ENCODE measurements at regions not wholly inside any gene's neighbourhood (a gene's known extent, or its start where the extent isn't known, plus 50 kb on each side); places are given as distances from the start of the nearest gene placed in this dataset.

DNA sequence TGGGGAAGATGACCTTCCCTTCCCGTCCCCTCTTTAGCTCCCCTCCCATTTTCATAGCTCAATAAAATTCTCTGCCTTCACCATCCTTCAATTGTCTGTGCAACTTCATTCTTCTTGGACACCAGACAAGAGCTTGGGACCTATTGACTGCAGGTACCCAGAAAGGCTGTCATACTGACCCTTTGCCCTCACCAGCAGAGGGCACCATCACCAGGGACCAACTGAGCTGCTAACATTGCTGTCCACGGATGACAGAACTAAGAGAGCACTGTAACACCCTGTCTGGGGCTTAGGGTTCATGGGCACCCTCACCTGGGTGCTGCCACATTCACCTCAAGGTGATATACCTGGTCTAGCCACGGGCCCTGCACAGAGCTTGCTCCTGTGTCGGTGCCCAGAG, 141.3 kb upstream of the VCX3B start:
- Histone ChIP-seq H3K79me1 (ENCODE audit: low read length) (no peaks in the 10 kb centered on the region), H3K4ac (ENCODE audit: low read depth, low read length) (no peak overlapping the region), H4K91ac (ENCODE audit: low read depth, low read length) (no peak overlapping the region), H2AFZ (ENCODE audit: insufficient read depth, low read length, poor library complexity) (no peak overlapping the region), H3K14ac (ENCODE audit: low read length) (no peak overlapping the region), H3K4me1 (ENCODE audit: control insufficient read depth in 1 of 2, insufficient read depth in 2 of 2, low read length in 2 of 2) (no peaks in the 10 kb centered on the region), H3K23ac (ENCODE audit: low read length) (no peak overlapping the region), H3K4me2 (ENCODE audit: low read length) (no peak overlapping the region), H3K27ac (ENCODE audit: low read depth, low read length) (no peak overlapping the region), H3K18ac (ENCODE audit: low read length) (no peak overlapping the region), H3K9me3 (ENCODE audit: insufficient read depth, low read depth, low read length) (no peaks in the 10 kb centered on the region), H2BK5ac (ENCODE audit: low read depth, low read length, poor library complexity) (no peak overlapping the region), H2BK12ac (ENCODE audit: low read length) (no peak overlapping the region), H3K27me3 (ENCODE audit: insufficient read depth, low read length) (no peaks in the 10 kb centered on the region), H3K4me3 (ENCODE audit: low read depth, low read length) (no peak overlapping the region), H2AK5ac (ENCODE audit: low read length) (no peak overlapping the region), H3K9ac (ENCODE audit: low read length) (no peak overlapping the region), H3K36me3 (ENCODE audit: control insufficient read depth in 1 of 2, insufficient read depth in 2 of 2, low read length in 2 of 2) (no peaks in the 10 kb centered on the region), H3K79me2 (ENCODE audit: control insufficient read depth, insufficient read depth, low read length, poor library complexity) (no peaks in the 10 kb centered on the region), H4K12ac (ENCODE audit: low read depth, low read length) (no peak overlapping the region), H2BK120ac (ENCODE audit: insufficient read depth, low read length, poor library complexity) (no peak overlapping the region), H4K8ac (ENCODE audit: low read depth, low read length) (no peak overlapping the region)
- no peak for DNase-seq
- no CpG with 5 or more reads among the region's 4 CpGs for WGBS (ENCODE audit: extremely low coverage, insufficient coverage, insufficient read length)

- Histone ChIP-seq H2AFZ (ENCODE audit: insufficient read depth, low read length, poor library complexity) (no peak overlapping the region), H4K12ac (ENCODE audit: low read depth, low read length) (no peak overlapping the region)
Measured at GRCh38 chrX:8341814-8342590, 122.6 kb upstream of the VCX3B start.

GRCh38 chrX:8345473-8345872, 119.2 kb upstream of the VCX3B start:
- peak; percentile 10 to 22 for DNase-seq
- Histone ChIP-seq H2AK5ac (ENCODE audit: low read length) (no peak overlapping the region), H3K27ac (ENCODE audit: low read depth, low read length) (no peak overlapping the region), H2BK120ac (ENCODE audit: insufficient read depth, low read length, poor library complexity) (no peak overlapping the region), H3K14ac (ENCODE audit: low read length) (no peak overlapping the region), H3K4me3 (ENCODE audit: low read depth, low read length) (no peak overlapping the region), H3K27me3 (ENCODE audit: insufficient read depth, low read length) (no peaks in the 10 kb centered on the region), H3K4ac (ENCODE audit: low read depth, low read length) (no peak overlapping the region), H3K4me1 (ENCODE audit: control insufficient read depth in 1 of 2, insufficient read depth in 2 of 2, low read length in 2 of 2) (no peaks in the 10 kb centered on the region), H2BK12ac (ENCODE audit: low read length) (no peak overlapping the region), H3K4me2 (ENCODE audit: low read length) (no peak overlapping the region), H3K18ac (ENCODE audit: low read length) (no peak overlapping the region), H3K9me3 (ENCODE audit: insufficient read depth, low read depth, low read length) (no peaks in the 10 kb centered on the region), H2BK5ac (ENCODE audit: low read depth, low read length, poor library complexity) (no peak overlapping the region), H3K79me2 (ENCODE audit: control insufficient read depth, insufficient read depth, low read length, poor library complexity) (no peaks in the 10 kb centered on the region), H2AFZ (ENCODE audit: insufficient read depth, low read length, poor library complexity) (no peak overlapping the region), H3K9ac (ENCODE audit: low read length) (no peak overlapping the region), H3K79me1 (ENCODE audit: low read length) (no peaks in the 10 kb centered on the region), H3K23ac (ENCODE audit: low read length) (no peak overlapping the region), H3K36me3 (ENCODE audit: control insufficient read depth in 1 of 2, insufficient read depth in 2 of 2, low read length in 2 of 2) (no peaks in the 10 kb centered on the region), H4K91ac (ENCODE audit: low read depth, low read length) (no peak overlapping the region), H4K8ac (ENCODE audit: low read depth, low read length) (no peak overlapping the region), H4K12ac (ENCODE audit: low read depth, low read length) (no peak overlapping the region)
- no CpG with 5 or more reads among the region's 4 CpGs for WGBS (ENCODE audit: extremely low coverage, insufficient coverage, insufficient read length)

More at GRCh38 chrX:8341814-8342590, 122.6 kb upstream of the VCX3B start:
- Histone ChIP-seq H3K9me3 (ENCODE audit: insufficient read depth, low read depth, low read length) (no peaks in the 10 kb centered on the region), H2AK5ac (ENCODE audit: low read length) (no peak overlapping the region), H2BK5ac (ENCODE audit: low read depth, low read length, poor library complexity) (no peak overlapping the region), H3K14ac (ENCODE audit: low read length) (no peak overlapping the region), H3K79me1 (ENCODE audit: low read length) (no peaks in the 10 kb centered on the region), H3K27me3 (ENCODE audit: insufficient read depth, low read length) (no peaks in the 10 kb centered on the region), H3K79me2 (ENCODE audit: control insufficient read depth, insufficient read depth, low read length, poor library complexity) (no peaks in the 10 kb centered on the region), H2BK120ac (ENCODE audit: insufficient read depth, low read length, poor library complexity) (no peak overlapping the region), H3K4me1 (ENCODE audit: control insufficient read depth in 1 of 2, insufficient read depth in 2 of 2, low read length in 2 of 2) (no peaks in the 10 kb centered on the region), H3K36me3 (ENCODE audit: control insufficient read depth in 1 of 2, insufficient read depth in 2 of 2, low read length in 2 of 2) (no peaks in the 10 kb centered on the region), H3K9ac (ENCODE audit: low read length) (no peak overlapping the region), H2BK12ac (ENCODE audit: low read length) (no peak overlapping the region), H4K91ac (ENCODE audit: low read depth, low read length) (no peak overlapping the region), H4K8ac (ENCODE audit: low read depth, low read length) (no peak overlapping the region), H3K4me3 (ENCODE audit: low read depth, low read length) (no peak overlapping the region), H3K27ac (ENCODE audit: low read depth, low read length) (no peak overlapping the region), H3K4me2 (ENCODE audit: low read length) (no peak overlapping the region), H3K23ac (ENCODE audit: low read length) (no peak overlapping the region), H3K18ac (ENCODE audit: low read length) (no peak overlapping the region), H3K4ac (ENCODE audit: low read depth, low read length) (no peak overlapping the region)
- WGBS (ENCODE audit: extremely low coverage, insufficient coverage, insufficient read length): no CpG with 5 or more reads among the region's 7 CpGs
- DNase-seq: no peak

- Histone ChIP-seq H3K4me2 (ENCODE audit: low read length) (no peak overlapping the region), H3K18ac (ENCODE audit: low read length) (no peak overlapping the region), H3K79me2 (ENCODE audit: control insufficient read depth, insufficient read depth, low read length, poor library complexity) (no peaks in the 10 kb centered on the region), H3K4ac (ENCODE audit: low read depth, low read length) (no peak overlapping the region), H4K12ac (ENCODE audit: low read depth, low read length) (no peak overlapping the region), H4K91ac (ENCODE audit: low read depth, low read length) (no peak overlapping the region), H3K27me3 (ENCODE audit: insufficient read depth, low read length) (no peaks in the 10 kb centered on the region), H2BK5ac (ENCODE audit: low read depth, low read length, poor library complexity) (no peak overlapping the region), H3K79me1 (ENCODE audit: low read length) (no peaks in the 10 kb centered on the region), H3K9ac (ENCODE audit: low read length) (no peak overlapping the region), H2AK5ac (ENCODE audit: low read length) (no peak overlapping the region), H3K27ac (ENCODE audit: low read depth, low read length) (no peak overlapping the region), H2BK120ac (ENCODE audit: insufficient read depth, low read length, poor library complexity) (no peak overlapping the region), H3K4me1 (ENCODE audit: control insufficient read depth in 1 of 2, insufficient read depth in 2 of 2, low read length in 2 of 2) (no peaks in the 10 kb centered on the region), H2AFZ (ENCODE audit: insufficient read depth, low read length, poor library complexity) (no peak overlapping the region), H3K23ac (ENCODE audit: low read length) (no peak overlapping the region), H3K9me3 (ENCODE audit: insufficient read depth, low read depth, low read length) (no peaks in the 10 kb centered on the region), H2BK12ac (ENCODE audit: low read length) (no peak overlapping the region), H4K8ac (ENCODE audit: low read depth, low read length) (no peak overlapping the region), H3K4me3 (ENCODE audit: low read depth, low read length) (no peak overlapping the region), H3K36me3 (ENCODE audit: control insufficient read depth in 1 of 2, insufficient read depth in 2 of 2, low read length in 2 of 2) (no peaks in the 10 kb centered on the region), H3K14ac (ENCODE audit: low read length) (no peak overlapping the region)
- DNase-seq: no peak
- no CpG with 5 or more reads among the region's 1 CpG for WGBS (ENCODE audit: extremely low coverage, insufficient coverage, insufficient read length)
Measured at GRCh38 chrX:8346060-8346459, 118.6 kb upstream of the VCX3B start.
